IPS-NIHi11 (cell line): ENCODE measurements at regions not wholly inside any gene's neighbourhood (a gene's known extent, or its start where the extent isn't known, plus 50 kb on each side); places are given as distances from the start of the nearest gene placed in this dataset.
"Not testable (repeated sequence)": the region's sequence is repeated elsewhere in the genome, so short reads cannot be mapped to it uniquely, and the experiment has no call there.

Experiments used
- DNase-seq: peaks from one replicate; pipeline ENCODE4 v3.0.0; 2012; ENCODE audit warnings: mixed read lengths, low spot score

DNA sequence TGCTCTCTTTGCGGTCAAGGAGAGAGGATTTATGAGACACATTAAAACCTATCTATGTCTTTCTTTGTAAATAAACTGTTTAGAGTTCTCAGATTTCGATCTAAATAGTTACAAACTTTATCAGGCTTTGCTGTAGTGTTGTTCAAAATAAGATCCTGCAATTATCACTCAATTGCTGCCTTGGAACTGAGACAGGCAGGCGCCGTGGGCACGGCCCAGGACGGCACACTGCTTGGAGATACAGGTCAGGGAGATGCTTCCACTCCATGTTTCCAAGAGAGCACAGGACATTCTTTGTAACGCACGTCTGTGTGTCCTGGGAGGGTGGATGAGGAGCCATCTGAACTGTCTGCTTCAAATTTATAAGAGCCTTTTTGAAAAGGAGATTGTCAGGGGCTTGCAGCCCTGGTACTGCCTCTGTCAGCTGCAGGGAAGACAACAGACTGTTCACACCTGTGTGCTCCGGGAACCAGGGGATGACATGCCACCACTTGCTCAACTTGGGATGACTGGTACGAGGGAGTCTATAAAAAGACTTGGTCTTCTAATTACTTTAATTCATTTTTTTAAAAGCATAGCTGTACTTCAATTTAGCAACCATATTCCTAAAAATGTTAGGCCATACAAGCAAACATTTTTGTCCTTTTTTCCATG is 472.9 kb upstream of the RUNX1 start:
- DNase-seq = no peak

- DNase-seq = no peak
Observed at GRCh38 chr21:35521293-35521692, 472.2 kb upstream of the RUNX1 start.

GRCh38 chr21:35520856-35521255 is 471.8 kb upstream of the RUNX1 start:
- no peak for DNase-seq

DNA sequence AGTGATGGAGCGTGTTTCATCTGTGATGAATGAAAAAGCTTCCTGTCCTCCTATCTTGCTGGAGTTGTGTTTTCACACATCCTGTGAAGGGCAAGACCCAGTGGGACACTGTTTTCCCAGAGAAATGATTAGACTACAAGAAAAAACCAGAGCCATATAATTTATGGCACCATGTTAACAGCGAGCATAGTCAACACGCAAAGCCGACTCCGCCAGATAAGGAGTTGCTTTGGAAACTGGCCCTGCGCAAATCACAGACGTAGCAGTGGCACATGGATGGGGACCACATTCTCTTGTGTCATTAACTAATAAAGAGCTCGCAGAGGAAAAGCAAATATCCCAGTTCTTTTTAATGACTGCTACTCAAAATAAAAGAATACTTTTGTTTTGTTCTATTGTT is 471.2 kb upstream of the RUNX1 start:
- no peak for DNase-seq

GRCh38 chr21:35517865-35518264 is 468.8 kb upstream of the RUNX1 start:
- no peak for DNase-seq

- not testable (repeated sequence) for DNase-seq
Observed at GRCh38 chr21:35516292-35516691, 467.2 kb upstream of the RUNX1 start.

- DNase-seq = no peak
Observed at GRCh38 chr21:35512346-35512745, 463.2 kb upstream of the RUNX1 start.

DNA sequence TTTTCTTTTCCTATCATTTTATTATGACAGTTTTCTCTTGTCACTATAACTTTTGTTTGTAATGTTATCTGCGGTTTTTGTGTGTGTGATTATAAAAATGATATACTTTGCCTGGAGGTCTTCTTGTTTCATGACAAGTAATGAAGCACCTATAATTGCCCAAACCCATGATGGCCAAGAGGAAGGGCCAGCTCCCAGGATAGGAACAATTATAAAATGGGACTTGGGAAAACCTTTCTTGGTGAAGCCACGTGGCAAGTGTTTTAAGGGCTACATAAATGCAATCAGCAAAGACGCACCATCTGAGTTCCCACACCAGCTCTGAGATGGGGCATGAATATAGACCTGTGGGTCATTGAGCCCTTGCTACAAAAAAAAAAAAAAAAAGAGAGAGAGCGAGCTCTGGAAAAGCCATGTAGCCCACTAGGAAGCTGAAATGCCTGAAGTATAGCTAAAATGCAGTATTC is 462.6 kb upstream of the RUNX1 start:
- DNase-seq = no peak

GRCh38 chr21:35510957-35511695 is 462.0 kb upstream of the RUNX1 start:
- DNase-seq = no peak

DNA sequence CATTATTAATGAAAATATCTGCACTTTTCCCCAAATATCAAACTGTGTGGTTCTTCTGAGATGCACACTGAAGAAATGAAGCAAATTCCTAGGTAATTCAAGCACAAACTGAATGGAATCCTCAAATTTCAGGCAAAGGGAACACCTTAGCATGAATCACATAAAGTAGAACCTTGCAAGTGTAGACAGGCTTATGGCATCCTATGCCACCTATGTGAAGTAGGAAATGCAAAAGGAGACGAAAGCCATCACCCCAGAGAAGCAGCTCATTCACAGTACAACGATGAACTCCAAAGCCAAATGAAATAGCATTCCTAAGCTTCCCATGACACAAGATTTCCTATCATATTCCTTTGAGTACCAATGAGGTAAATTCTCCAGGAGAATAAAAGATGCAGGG is 461.2 kb upstream of the RUNX1 start:
- DNase-seq = no peak

- DNase-seq = no peak
Observed at GRCh38 chr21:35509001-35509704, 460.1 kb upstream of the RUNX1 start.

DNA sequence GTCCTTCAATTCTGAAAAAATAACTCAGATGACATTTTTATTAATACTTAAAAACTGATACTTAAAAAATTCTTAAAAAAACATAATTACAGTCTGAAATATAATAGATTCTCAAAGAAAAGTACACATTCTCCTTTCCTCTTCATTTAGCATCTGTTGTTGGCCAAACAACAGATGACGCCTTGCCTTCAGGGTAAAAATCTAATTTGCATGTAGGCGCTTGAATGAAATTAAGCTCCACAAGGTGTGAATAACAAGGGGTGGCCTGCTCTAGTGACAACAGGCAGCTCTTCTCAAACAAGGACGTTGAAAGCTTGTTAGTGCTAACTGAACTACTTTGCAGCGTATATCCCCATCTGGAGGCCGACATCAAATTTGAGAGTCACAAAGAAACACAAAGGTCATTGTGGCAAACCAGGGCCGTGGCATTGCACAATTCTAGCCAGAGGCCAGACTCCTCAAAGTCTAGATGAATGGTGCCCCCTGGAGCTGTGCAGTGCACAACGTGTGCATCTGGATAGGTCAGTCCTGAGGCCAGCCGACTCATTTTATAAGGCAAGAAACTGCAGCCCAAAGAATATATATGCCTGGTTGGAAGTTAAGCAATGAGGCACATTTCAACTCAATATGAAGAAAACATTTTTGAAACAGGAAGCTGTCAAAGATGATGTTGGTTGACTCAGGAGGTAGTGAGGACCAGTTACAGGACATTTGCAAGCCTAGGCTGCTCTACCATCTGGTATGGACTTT is 459.2 kb upstream of the RUNX1 start:
- DNase-seq = peak; percentile 40

GRCh38 chr21:35507181-35507759 is 458.2 kb upstream of the RUNX1 start:
- DNase-seq = no peak

DNA sequence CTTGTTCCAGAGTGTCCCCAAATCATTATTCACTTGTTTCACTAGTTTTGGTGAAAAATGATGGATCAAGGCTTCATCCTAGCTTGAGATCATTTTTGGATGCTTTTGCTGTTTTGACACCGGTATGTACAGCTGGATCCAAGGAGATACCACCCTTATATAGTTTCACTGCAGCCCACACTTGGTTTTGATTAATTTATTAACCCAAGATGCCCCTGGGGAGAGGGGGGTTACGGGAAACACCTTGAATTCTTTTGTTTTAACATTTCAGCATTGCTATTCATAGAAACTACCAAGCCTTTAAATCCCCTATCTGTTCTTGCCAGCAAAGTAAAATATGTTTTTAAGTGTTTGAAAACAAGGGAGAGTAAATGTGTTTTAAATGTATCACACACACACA is 457.7 kb upstream of the RUNX1 start:
- DNase-seq = no peak

- peak; percentile 28 for DNase-seq
Observed at GRCh38 chr21:35506352-35506751, 457.2 kb upstream of the RUNX1 start.

DNA sequence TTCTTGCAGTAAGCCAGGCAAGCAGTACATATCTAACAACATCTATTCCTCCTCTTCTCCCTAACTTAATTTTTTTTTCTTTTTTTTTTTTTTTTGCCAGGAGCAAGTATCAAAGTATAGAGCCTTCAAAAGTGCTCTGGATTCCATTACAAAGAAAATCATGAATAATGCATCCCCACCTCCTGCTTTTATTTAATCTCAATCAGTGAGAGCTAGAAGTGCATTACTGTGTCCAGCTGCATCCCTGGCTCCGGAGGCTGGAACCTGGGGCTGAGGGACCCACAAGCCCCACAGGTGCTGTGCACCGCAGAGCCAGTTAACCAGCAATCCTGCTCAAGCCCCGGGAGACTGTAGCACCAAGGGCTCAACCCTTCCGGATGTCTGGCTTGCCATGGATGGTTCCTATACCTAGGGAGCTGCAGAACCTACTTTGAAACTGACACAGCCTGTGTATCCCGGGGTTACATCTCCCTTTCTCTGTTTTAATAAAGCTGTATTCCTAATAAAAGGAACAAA is 455.9 kb upstream of the RUNX1 start:
- DNase-seq = no peak

GRCh38 chr21:35504277-35504676 is 455.2 kb upstream of the RUNX1 start:
- no peak for DNase-seq

GRCh38 chr21:35503671-35504070 is 454.6 kb upstream of the RUNX1 start:
- DNase-seq = peak; percentile 18

DNA sequence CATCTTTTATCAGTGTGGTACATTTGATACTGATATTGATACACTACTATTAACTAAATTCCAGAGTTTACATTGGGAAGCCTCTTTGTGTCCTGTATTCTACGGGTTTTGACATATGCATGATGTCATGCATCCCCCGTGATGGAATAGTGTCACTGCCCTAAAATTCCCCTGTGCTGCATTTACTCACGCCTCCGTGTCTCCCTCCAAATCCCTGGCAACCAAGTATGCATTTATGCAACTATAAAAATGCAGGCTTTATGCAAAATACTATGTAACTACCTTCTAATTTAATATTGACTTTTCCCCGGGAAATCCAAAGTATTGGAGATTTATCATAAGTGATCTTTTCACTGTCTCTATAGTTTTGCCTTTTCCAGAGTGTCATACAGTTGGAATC is 453.7 kb upstream of the RUNX1 start:
- no peak for DNase-seq

GRCh38 chr21:35497522-35497921 is 448.4 kb upstream of the RUNX1 start:
- DNase-seq = not testable (repeated sequence)

GRCh38 chr21:35491920-35492678 is 443.0 kb upstream of the RUNX1 start:
- DNase-seq = no peak
